Heart left ventricle (tissue), 13 donors: ENCODE measurements at regions not wholly inside any gene's neighbourhood (a gene's known extent, or its start where the extent isn't known, plus 50 kb on each side); places are given as distances from the start of the nearest gene placed in this dataset.

Experiments
- CTCF ChIP-seq, 12 donors: fragments of 200-600 bp; sonication (generic) in 4 of 12; IDR thresholded peaks; one replicate each; pipeline versions ENCODE4 v1.5.0 to v1.8.0; 2018 to 2022; ENCODE audit warnings: antibody characterized with exemption in 12 of 12, mild to moderate bottlenecking in 5 of 12
- POLR2A ChIP-seq, 2 donors: fragments of 450-650 bp; IDR thresholded peaks; one replicate each; pipeline ENCODE4 v1.6.1; 2017; ENCODE audit warnings: antibody characterized with exemption in 2 of 2, mild to moderate bottlenecking in 2 of 2, moderate library complexity in 2 of 2
- donor health status: ischemic (EF 13 %, LVEDD 7.1; RV severe dilation, severe dysfunction).
- donor health status: DM: no; HTN: yes; CAD: no.
- donor health status: DM: no; HTN: no; CAD: no.
- donor health status: ischemic (EF 25% LVEDD 6.9; RV normal size, moderate dysfunction).
- donor health status: ischemic (EF 25% LVEDD 5.7; RV mildly dilated, moderate dysfunction).
- donor health status: ischemic (EF 35%, LVEDD 5.7; RV mildly dilated, moderate dysfunction).
- donor health status: nonischemic (EF 11% LVEDD 7.7; RV severe dilation, severe dysfunction).
- donor health status: DM: yes; HTN: yes; CAD: no.
- donor health status: PGD.
- donor health status: ischemic (EF 29% LVEDD 5.4; RV normal size, mild dysfunction).
- donor health status: nonischemic (EF 23%, LVEDD 6.1; RV moderate dilation, normal function).

GRCh38 chr15:46815240-46815639 lies 902.1 kb upstream of the SEMA6D start:
- TF ChIP-seq CTCF (IDR thresholded peaks at IDR 0.05) (no peak), POLR2A (IDR thresholded peaks at IDR 0.05) (no peak)
